ENCODE measurements at regions not wholly inside any gene's neighbourhood (a gene's known extent, or its start where the extent isn't known, plus 50 kb on each side); places are given as distances from the start of the nearest gene placed in this dataset.

DNA sequence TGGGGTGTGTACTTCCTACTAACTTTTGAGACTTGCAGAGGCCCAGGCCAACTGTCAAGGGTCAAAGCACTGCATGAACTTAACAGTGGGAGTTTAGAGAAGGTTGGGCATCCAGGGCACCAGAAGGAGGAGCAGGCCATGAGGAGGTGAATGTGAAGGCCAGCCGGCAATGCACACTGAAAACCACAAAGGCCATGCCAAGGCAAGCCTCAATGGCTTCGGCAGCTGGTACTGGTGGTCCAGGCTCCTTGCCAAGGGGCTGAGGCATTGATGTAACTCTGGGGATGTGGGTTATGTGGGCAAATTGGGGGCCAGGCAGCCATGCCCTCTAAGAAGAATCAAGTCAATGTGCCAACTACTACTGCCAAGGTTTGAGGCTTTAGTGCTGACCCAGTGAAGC is 222.4 kb downstream of the UNC5CL start:
- DNase-seq (ENCODE audit: low read depth in 1 of 2, low spot score in 1 of 2) (no peak), FAIRE-seq (no peak), ATAC-seq (no peak)
- WGBS (ENCODE audit: missing lambda C conversion rate), result 87% methylated on average over 2 of the region's 2 CpGs
- Histone ChIP-seq H3K4me3 (no peak overlapping the region), H3K4me1 (no peaks in the 10 kb centered on the region), H3K4me2 (no peak overlapping the region), H3K27ac (no peak overlapping the region), H3K9me3 (no peaks in the 10 kb centered on the region)
- ChIA-PET POLR2A (no interaction called here), CTCF (no interaction called here)
- no peak for TF ChIP-seq RCOR1 (IDR thresholded peaks at IDR 0.05; ENCODE audit: low read depth, low read length)
- TF ChIP-seq FOSL2 (IDR thresholded peaks at IDR 0.05), result no peak
- TF ChIP-seq FOSL2 (CRISPR knock-in tag; IDR thresholded peaks at IDR 0.05), result no peak
- TF ChIP-seq MYC (IDR thresholded peaks at IDR 0.05; ENCODE audit: borderline replicate concordance, low read length), result no peak
- TF ChIP-seq RARB (CRISPR knock-in tag; IDR thresholded peaks at IDR 0.05), result no peak
- TF ChIP-seq JUN (IDR thresholded peaks at IDR 0.05), result no peak

DNA sequence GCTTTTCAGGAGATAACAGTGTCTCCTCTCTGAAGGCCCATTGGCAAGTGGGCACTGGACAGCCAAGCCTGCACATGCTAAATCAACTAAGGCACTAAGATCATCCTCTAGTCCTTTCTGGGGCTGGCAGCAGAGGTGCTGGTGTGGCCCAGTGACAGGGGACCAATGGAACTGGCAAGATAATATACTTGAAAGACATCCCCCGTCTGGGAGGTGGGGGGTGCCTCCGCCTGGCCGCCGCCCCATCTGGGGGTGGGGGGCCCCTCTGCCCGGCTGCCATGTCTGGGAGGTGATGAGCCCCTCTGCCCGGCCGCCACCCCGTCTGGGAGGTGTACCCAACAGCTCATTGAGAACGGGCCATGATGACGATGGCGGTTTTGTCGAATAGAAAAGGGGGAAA is 223.3 kb downstream of the UNC5CL start:
- ChIA-PET POLR2A (no interaction called here), CTCF (no interaction called here)
- no peak overlapping the region for H3K27ac ChIP-seq
- no peak for ATAC-seq
- H3K4me3 ChIP-seq, result no peak overlapping the region
- no peak overlapping the region for H3K4me2 ChIP-seq
- TF ChIP-seq POLR2AphosphoS2 (conservative IDR thresholded peaks at IDR 0.05; ENCODE audit: low read length) (no peak), SREBF2 (IDR thresholded peaks at IDR 0.05) (no peak), GATA3 (IDR thresholded peaks at IDR 0.05; ENCODE audit: borderline replicate concordance) (no peak), TFCP2L1 (CRISPR knock-in tag; IDR thresholded peaks at IDR 0.05) (no peak), HDAC2 (IDR thresholded peaks at IDR 0.05) (no peak), KDM1A (IDR thresholded peaks at IDR 0.05; ENCODE audit: low read depth) (no peak), EHMT2 (IDR thresholded peaks at IDR 0.05; ENCODE audit: low read depth) (no peak), HOXA7 (CRISPR knock-in tag; IDR thresholded peaks at IDR 0.05) (no peak), HOXB5 (CRISPR knock-in tag; IDR thresholded peaks at IDR 0.05) (no peak), MAZ (IDR thresholded peaks at IDR 0.05; ENCODE audit: borderline replicate concordance, low read depth, low read length) (no peak), TP53 (CRISPR knock-in tag; IDR thresholded peaks at IDR 0.05) (no peak), RARB (CRISPR knock-in tag; IDR thresholded peaks at IDR 0.05) (no peak), ZC3H11A (IDR thresholded peaks at IDR 0.05) (no peak)
- TF ChIP-seq, protein P1, sequence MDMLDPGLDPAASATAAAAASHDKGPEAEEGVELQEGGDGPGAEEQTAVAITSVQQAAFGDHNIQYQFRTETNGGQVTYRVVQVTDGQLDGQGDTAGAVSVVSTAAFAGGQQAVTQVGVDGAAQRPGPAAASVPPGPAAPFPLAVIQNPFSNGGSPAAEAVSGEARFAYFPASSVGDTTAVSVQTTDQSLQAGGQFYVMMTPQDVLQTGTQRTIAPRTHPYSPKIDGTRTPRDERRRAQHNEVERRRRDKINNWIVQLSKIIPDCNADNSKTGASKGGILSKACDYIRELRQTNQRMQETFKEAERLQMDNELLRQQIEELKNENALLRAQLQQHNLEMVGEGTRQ (IDR thresholded peaks at IDR 0.05), result no peak
- TF ChIP-seq, protein P2, sequence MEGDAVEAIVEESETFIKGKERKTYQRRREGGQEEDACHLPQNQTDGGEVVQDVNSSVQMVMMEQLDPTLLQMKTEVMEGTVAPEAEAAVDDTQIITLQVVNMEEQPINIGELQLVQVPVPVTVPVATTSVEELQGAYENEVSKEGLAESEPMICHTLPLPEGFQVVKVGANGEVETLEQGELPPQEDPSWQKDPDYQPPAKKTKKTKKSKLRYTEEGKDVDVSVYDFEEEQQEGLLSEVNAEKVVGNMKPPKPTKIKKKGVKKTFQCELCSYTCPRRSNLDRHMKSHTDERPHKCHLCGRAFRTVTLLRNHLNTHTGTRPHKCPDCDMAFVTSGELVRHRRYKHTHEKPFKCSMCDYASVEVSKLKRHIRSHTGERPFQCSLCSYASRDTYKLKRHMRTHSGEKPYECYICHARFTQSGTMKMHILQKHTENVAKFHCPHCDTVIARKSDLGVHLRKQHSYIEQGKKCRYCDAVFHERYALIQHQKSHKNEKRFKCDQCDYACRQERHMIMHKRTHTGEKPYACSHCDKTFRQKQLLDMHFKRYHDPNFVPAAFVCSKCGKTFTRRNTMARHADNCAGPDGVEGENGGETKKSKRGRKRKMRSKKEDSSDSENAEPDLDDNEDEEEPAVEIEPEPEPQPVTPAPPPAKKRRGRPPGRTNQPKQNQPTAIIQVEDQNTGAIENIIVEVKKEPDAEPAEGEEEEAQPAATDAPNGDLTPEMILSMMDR (IDR thresholded peaks at IDR 0.05), result no peak
- no peaks in the 10 kb centered on the region for H3K9me3 ChIP-seq
- no peaks in the 10 kb centered on the region for H3K4me1 ChIP-seq
- WGBS (ENCODE audit: missing lambda C conversion rate), result 98% methylated on average over 4 of the region's 12 CpGs
- DNase-seq (ENCODE audit: low read depth in 1 of 2, low spot score in 1 of 2), result no peak
- FAIRE-seq, result no peak

DNA sequence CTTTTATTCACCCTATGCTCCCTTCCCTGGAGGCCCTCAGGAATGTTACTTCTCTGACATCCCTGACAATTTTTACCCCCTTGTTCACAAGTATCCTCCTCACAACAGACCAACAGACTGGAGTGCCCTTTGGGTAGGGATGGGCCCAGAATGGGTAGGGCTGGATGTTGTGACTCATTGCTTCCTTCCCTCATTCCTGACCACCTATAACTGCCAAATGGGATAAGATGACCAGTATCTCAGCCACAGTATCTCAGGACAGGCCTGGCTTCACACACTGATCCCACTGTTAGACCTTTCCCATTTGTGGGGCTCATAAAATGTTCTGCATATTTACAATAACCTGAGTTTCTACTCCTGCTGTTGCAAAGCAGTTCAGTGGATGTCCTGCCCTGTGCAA is 223.0 kb upstream of the LRFN2 start:
- DNase-seq (ENCODE audit: low read depth in 1 of 2, low spot score in 1 of 2), result peak in 1 of 2 experiments; percentile 6
- Histone ChIP-seq H3K27ac (no peak overlapping the region), H3K4me2 (no peak overlapping the region), H3K9me3 (no peaks in the 10 kb centered on the region), H3K4me1 (peaks cover 13% of the 10 kb centered on the region), H3K4me3 (no peak overlapping the region)
- no peak for ATAC-seq
- no peak for FAIRE-seq
- POLR2A ChIA-PET, result no interaction called here
- CTCF ChIA-PET, result no interaction called here
- no peak for TF ChIP-seq CBX8 (IDR thresholded peaks at IDR 0.05)
- TF ChIP-seq, protein P3, sequence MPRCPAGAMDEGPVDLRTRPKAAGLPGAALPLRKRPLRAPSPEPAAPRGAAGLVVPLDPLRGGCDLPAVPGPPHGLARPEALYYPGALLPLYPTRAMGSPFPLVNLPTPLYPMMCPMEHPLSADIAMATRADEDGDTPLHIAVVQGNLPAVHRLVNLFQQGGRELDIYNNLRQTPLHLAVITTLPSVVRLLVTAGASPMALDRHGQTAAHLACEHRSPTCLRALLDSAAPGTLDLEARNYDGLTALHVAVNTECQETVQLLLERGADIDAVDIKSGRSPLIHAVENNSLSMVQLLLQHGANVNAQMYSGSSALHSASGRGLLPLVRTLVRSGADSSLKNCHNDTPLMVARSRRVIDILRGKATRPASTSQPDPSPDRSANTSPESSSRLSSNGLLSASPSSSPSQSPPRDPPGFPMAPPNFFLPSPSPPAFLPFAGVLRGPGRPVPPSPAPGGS (IDR thresholded peaks at IDR 0.05), result no peak
- no peak for TF ChIP-seq ESRRA (IDR thresholded peaks at IDR 0.05; ENCODE audit: borderline replicate concordance, low read length)
- no peak for TF ChIP-seq PHF8 (IDR thresholded peaks at IDR 0.05; ENCODE audit: borderline replicate concordance, low read depth)
- TF ChIP-seq, protein P2 (IDR thresholded peaks at IDR 0.05), result no peak
- no peak for TF ChIP-seq SREBF2 (IDR thresholded peaks at IDR 0.05)
- TF ChIP-seq CHD2 (IDR thresholded peaks at IDR 0.05; ENCODE audit: low read length, partially characterized antibody), result no peak
- no peak for TF ChIP-seq NPAS2 (CRISPR knock-in tag; IDR thresholded peaks at IDR 0.05; ENCODE audit: borderline replicate concordance)
- TF ChIP-seq, protein P4, sequence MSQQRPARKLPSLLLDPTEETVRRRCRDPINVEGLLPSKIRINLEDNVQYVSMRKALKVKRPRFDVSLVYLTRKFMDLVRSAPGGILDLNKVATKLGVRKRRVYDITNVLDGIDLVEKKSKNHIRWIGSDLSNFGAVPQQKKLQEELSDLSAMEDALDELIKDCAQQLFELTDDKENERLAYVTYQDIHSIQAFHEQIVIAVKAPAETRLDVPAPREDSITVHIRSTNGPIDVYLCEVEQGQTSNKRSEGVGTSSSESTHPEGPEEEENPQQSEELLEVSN (IDR thresholded peaks at IDR 0.05; ENCODE audit: borderline replicate concordance, low read depth), result no peak
- TF ChIP-seq, protein P5, sequence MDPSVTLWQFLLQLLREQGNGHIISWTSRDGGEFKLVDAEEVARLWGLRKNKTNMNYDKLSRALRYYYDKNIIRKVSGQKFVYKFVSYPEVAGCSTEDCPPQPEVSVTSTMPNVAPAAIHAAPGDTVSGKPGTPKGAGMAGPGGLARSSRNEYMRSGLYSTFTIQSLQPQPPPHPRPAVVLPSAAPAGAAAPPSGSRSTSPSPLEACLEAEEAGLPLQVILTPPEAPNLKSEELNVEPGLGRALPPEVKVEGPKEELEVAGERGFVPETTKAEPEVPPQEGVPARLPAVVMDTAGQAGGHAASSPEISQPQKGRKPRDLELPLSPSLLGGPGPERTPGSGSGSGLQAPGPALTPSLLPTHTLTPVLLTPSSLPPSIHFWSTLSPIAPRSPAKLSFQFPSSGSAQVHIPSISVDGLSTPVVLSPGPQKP (IDR thresholded peaks at IDR 0.05; ENCODE audit: low read depth, low read length), result no peak
- TF ChIP-seq RNF2 (IDR thresholded peaks at IDR 0.05; ENCODE audit: borderline replicate concordance, low read depth), result no peak
- TF ChIP-seq CBX2 (IDR thresholded peaks at IDR 0.05; ENCODE audit: borderline replicate concordance, low read depth), result no peak
